ENCODE measurements at regions not wholly inside any gene's neighbourhood (a gene's known extent, or its start where the extent isn't known, plus 50 kb on each side); places are given as distances from the start of the nearest gene placed in this dataset.

GRCh38 chr1:228870041-228870713, 134.9 kb downstream of the RHOU start:
- Mint-ChIP-seq H3K27ac (ENCODE audit: unreplicated experiment) (no peak overlapping the region), H3K36me3 (ENCODE audit: unreplicated experiment) (no peaks in the 10 kb centered on the region), H3K9me3 (ENCODE audit: unreplicated experiment) (no peaks in the 10 kb centered on the region), H3K4me3 (ENCODE audit: unreplicated experiment) (no peak overlapping the region), H3K27me3 (ENCODE audit: unreplicated experiment) (peaks cover 22% of the 10 kb centered on the region), H3K4me1 (ENCODE audit: unreplicated experiment) (peaks cover 33% of the 10 kb centered on the region)
- DNase-seq (ENCODE audit: extremely low spot score, unreplicated experiment): peak; percentile 63
- TF ChIP-seq, protein P1, sequence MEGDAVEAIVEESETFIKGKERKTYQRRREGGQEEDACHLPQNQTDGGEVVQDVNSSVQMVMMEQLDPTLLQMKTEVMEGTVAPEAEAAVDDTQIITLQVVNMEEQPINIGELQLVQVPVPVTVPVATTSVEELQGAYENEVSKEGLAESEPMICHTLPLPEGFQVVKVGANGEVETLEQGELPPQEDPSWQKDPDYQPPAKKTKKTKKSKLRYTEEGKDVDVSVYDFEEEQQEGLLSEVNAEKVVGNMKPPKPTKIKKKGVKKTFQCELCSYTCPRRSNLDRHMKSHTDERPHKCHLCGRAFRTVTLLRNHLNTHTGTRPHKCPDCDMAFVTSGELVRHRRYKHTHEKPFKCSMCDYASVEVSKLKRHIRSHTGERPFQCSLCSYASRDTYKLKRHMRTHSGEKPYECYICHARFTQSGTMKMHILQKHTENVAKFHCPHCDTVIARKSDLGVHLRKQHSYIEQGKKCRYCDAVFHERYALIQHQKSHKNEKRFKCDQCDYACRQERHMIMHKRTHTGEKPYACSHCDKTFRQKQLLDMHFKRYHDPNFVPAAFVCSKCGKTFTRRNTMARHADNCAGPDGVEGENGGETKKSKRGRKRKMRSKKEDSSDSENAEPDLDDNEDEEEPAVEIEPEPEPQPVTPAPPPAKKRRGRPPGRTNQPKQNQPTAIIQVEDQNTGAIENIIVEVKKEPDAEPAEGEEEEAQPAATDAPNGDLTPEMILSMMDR (IDR thresholded peaks at IDR 0.05): no peak

GRCh38 chr1:228871314-228872061, 136.2 kb downstream of the RHOU start:
- H3K9me3 Mint-ChIP-seq (ENCODE audit: unreplicated experiment): no peaks in the 10 kb centered on the region
- TF ChIP-seq, protein P1 (IDR thresholded peaks at IDR 0.05): no peak
- DNase-seq (ENCODE audit: extremely low spot score, unreplicated experiment): peak; percentile 56

GRCh38 chr1:228872080-228872479, 136.8 kb downstream of the RHOU start:
- Mint-ChIP-seq H3K27me3 (ENCODE audit: unreplicated experiment) (peaks cover 27% of the 10 kb centered on the region), H3K27ac (ENCODE audit: unreplicated experiment) (no peak overlapping the region), H3K4me3 (ENCODE audit: unreplicated experiment) (no peak overlapping the region), H3K9me3 (ENCODE audit: unreplicated experiment) (no peaks in the 10 kb centered on the region), H3K36me3 (ENCODE audit: unreplicated experiment) (no peaks in the 10 kb centered on the region), H3K4me1 (ENCODE audit: unreplicated experiment) (peaks cover 18% of the 10 kb centered on the region)
- TF ChIP-seq, protein P1 (IDR thresholded peaks at IDR 0.05): no peak
- DNase-seq (ENCODE audit: extremely low spot score, unreplicated experiment): no peak

More at GRCh38 chr1:228871314-228872061, 136.2 kb downstream of the RHOU start:
- no peaks in the 10 kb centered on the region for H3K36me3 Mint-ChIP-seq (ENCODE audit: unreplicated experiment)
- H3K4me3 Mint-ChIP-seq (ENCODE audit: unreplicated experiment): no peak overlapping the region
- H3K27me3 Mint-ChIP-seq (ENCODE audit: unreplicated experiment): peaks cover 27% of the 10 kb centered on the region
- H3K4me1 Mint-ChIP-seq (ENCODE audit: unreplicated experiment): peaks cover 23% of the 10 kb centered on the region
- no peak overlapping the region for H3K27ac Mint-ChIP-seq (ENCODE audit: unreplicated experiment)

- Mint-ChIP-seq H3K4me3 (ENCODE audit: unreplicated experiment) (no peak overlapping the region), H3K36me3 (ENCODE audit: unreplicated experiment) (no peaks in the 10 kb centered on the region), H3K9me3 (ENCODE audit: unreplicated experiment) (no peaks in the 10 kb centered on the region), H3K27ac (ENCODE audit: unreplicated experiment) (no peak overlapping the region), H3K27me3 (ENCODE audit: unreplicated experiment) (peaks cover 28% of the 10 kb centered on the region), H3K4me1 (ENCODE audit: unreplicated experiment) (peaks cover 7% of the 10 kb centered on the region)
- peak; percentile 42 for DNase-seq (ENCODE audit: extremely low spot score, unreplicated experiment)
- TF ChIP-seq, protein P1 (IDR thresholded peaks at IDR 0.05): no peak
These were observed 138.4 kb downstream of the RHOU start for GRCh38 chr1:228873709-228874108.

- no peak for DNase-seq (ENCODE audit: extremely low spot score, unreplicated experiment)
- Mint-ChIP-seq H3K9me3 (ENCODE audit: unreplicated experiment) (no peaks in the 10 kb centered on the region), H3K4me1 (ENCODE audit: unreplicated experiment) (peaks cover 7% of the 10 kb centered on the region), H3K36me3 (ENCODE audit: unreplicated experiment) (no peaks in the 10 kb centered on the region), H3K27me3 (ENCODE audit: unreplicated experiment) (peaks cover 28% of the 10 kb centered on the region), H3K4me3 (ENCODE audit: unreplicated experiment) (no peak overlapping the region), H3K27ac (ENCODE audit: unreplicated experiment) (no peak overlapping the region)
- TF ChIP-seq, protein P1 (IDR thresholded peaks at IDR 0.05): no peak
These were observed 140.5 kb downstream of the RHOU start for GRCh38 chr1:228875741-228876140.

Data from osteocyte (in vitro differentiated cells).